Hematopoietic multipotent progenitor cell treated with erythropoietin and hydrocortisone succinate and interleukin-3 and kit ligand, for 8 days (in vitro differentiated cells): ENCODE measurements at regions not wholly inside any gene's neighbourhood (a gene's known extent, or its start where the extent isn't known, plus 50 kb on each side); places are given as distances from the start of the nearest gene placed in this dataset.
"Not testable (repeated sequence)": the region's sequence is repeated elsewhere in the genome, so short reads cannot be mapped to it uniquely, and the experiment has no call there.

Experiments
- DNase-seq: peaks from one replicate; pipeline ENCODE4 v3.0.0-alpha.2; 2015

DNA sequence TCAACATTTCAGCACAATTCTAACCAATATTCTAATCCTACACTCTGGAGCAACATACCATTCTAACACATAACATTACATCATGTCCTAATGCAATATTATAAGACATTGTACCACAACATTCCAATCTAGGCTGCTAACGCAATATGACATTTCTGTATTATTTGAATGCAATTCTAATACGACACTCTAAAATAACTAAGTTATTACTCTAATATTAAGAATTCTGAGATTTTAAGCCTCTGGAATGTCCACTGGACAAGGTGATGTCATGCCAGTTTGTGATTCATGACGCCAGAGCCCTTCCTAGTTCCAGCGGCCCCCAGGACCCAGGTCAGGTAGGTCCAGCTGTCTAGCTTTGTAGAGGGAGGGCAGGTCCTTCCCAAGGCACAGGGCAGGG lies 69.7 kb upstream of the SIRPA start:
- no peak for DNase-seq

DNA sequence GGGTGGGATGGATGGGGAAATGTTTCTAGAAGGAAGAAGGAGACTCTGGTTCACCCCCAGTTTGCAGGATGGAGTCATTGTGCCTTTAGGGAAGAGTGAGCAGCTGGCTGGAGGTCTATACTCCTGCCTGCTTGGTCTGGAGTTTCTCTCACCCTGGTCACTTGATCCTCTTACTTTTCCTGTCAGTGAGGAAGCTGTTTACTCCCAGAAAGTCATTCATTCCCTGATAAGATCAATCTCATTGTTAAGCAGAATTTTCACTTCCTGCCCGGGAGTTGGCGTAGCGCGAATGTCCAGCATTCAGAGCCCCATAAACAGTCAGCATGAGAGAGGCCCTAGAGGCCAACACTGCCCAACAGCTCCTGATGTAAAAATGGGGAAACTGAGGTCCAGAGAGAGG lies 70.4 kb upstream of the SIRPA start:
- DNase-seq = no peak

DNA sequence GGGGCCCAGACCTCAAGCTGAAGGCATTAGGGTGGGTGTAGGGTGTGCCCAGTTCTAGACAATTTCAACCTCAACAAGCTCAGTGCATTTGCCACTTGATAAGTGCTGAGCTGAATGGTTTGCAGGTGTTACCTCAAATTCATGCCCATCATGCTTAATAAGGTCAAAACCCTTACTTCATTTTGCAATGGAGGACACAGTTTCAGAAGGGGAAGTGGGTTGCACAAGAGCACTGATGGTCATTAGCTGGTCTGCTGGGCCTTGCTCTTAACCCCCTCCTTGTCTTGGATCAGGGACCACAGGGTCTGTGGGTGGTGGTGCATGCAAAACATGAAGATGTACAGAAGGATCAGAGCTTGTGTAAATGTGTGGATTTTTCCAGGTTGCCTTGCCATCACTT lies 71.0 kb upstream of the SIRPA start:
- no peak for DNase-seq

DNA sequence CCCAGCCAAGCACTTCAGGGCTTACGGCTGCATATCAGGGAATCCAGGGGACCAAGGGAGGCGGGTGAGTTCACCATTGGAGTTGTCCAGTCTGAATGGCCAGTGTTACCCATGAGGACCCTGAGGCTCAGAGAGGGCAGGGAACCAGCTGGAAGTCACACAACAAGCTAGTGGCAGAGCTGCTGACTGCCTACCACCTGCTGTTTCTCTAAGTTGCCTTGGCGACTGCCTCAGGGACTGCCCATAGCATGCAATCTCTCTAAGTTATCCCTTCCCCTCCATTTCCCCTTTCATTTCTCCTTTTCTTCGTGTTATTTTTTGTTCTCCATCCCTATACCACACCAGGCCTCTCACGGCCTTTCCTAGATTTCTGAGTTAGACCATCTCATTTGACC lies 71.8 kb upstream of the SIRPA start:
- DNase-seq = no peak

DNA sequence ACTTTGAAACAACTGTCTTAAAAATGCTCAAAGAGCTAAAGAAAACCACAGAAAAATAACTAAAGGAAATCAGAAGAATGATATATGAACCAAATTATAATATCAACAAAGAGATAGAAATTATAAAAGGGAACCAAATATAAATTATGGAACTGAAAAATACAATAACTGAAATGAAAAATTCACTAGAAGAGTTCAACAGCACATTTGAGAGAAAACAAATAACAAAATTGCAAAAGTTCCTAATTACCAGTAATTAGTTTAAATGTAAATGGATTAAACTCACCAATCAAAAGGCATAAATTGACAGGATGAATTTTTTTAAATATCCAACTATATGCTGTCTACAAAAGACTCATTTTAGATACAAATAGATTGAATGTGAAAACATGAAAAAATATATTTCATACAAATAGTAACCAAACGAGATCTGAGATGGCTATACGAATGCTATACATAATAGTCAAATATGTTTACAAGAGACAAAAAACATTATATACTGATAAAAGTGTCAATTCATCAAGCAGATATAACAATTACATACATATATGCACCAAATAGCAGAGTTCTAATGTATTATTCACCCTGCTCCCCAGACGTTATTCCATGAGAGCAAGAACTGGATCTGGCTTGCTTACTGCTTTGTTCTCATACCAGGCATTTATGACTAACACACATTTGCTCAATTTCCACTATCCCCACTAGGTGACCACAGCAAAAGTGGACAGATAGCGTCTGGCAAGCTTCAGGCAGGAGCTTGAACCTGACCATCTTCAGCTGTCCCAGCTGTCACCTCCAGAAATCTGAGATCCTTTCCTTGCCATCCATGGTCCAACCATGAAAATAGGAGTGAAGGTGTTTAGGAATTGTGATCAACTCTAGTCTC lies 72.4 kb upstream of the SIRPA start:
- no peak for DNase-seq

DNA sequence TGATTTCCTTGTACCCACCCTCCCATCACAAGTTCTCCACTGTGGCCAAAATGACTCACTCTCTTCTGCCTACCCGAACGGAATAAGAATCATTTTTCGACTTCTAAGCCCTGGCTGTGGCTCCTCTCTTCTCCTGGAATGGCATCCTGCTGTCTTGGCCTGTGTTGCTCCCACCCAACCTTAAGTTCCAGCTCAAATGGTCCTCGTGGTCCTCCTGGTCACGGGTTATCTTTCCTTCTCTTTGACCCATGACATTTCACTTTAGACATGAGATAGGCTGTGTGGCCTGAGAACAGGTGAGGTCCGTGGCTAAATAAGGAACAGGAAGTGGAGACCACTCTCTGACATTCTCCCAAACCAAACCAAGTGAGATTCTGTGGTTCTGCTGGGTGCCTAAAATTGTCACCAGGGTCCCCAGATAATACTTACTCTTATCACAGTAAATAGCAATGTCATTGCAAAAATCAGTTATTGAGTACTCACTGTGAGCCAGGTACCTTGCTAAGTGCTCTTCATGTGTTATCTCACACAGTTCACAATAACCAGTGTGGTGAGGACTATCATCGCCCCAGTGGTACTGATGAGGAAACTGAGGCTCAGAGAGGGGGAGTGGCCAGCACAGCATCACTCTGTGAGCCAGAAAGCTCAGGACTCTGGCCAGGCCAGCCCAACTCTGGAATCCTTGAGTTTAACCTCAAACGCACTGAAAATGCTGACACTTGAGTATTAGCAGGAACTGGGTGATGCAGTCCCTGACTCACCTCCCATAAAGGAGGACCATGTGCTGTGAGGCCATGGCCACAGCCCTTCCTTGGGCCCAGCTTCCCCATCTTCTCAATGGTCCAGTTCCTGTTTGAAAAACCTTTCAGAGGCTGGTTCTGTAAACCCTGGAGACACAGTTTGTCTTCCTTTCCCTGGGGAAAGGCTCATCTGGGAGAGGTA lies 74.8 kb upstream of the SIRPA start:
- DNase-seq = no peak

DNA sequence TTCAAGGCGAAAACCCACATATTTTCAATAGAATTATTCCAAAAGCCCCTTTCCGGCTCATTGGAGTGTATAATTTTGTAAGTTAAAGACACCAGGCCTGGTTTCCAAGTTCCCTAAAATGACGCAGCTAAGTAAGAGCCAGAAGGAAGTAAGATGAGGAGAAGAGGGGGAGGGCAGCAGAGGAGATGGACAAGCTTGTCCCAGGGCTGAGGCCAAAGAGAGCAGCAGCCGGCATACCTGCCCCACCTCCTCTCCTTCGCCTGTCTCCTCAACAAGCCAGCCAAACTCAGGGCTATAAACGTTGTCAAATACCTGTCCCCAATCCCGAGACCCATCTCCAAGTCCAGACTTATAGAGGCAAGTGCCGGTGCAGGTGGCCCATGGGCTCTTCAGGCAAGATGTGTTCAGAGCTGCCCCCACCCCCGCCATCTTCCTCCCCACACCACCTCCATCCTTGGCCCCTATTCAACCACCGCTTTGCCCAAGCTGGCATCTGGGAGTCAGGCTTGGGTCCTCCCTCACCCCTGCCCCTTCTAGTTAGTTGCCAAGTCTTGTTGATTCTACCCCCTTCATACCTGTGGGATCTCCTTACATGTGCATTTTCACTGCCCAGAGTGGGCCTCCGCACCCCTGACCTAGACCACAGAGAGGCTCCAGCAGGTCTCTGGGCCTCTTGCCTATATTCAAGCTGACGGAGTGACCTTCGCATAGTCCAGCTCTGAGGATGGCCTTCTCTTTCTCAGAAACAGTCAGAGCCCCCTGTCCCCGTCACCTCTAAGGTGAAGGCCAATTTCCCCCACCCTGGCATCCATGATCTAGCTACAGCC lies 75.7 kb upstream of the SIRPA start:
- DNase-seq = no peak

DNA sequence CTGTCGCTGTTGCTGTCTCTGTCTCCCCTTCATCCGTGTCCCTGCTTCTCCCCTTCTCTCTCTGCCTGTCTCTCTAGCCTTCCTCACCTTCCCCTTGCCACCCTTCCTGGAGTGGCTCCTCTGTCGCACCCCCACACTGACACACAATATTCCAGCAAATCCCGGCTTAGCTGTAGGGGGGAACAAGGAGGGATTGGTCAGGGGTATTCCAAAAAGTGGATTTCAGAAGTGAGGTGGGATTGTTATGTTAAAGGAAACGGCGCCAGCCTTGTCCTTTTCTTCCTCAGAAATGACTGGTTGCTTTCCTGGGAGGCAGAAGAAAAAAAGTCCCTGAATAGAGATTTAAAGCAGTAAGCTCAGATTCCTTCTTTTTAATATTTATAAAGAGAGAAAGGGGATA lies 76.3 kb upstream of the SIRPA start:
- no peak for DNase-seq

DNA sequence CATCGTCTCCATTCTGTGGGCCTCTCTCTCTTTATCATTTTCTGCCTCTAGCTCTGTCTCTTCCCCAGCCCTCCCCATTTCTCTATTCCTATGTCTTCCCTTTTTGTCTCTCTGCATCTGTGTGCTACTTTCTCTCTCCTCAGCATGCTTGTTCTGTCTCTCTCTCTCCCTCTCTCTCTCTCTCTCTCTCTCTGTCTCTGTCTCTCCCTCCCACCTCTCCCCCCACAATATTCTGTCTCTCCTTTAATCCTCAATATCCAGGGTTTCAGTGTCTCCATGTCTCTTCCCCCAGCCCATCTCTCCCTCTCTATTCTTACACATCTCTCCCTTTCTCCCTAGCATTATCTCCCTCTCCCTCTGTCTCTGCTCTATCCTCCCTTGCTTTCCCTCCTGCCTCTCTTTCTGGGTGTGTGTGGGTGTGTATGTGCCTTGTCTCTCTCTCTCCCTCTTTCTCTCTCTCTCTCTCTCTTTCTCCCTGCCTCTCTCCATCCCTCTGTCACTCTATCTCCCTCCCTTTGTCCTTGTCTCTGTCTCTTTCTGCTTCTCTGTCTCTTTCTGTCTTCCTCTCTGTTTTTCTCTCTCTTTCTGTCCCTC lies 76.9 kb upstream of the SIRPA start:
- DNase-seq = no peak

DNA sequence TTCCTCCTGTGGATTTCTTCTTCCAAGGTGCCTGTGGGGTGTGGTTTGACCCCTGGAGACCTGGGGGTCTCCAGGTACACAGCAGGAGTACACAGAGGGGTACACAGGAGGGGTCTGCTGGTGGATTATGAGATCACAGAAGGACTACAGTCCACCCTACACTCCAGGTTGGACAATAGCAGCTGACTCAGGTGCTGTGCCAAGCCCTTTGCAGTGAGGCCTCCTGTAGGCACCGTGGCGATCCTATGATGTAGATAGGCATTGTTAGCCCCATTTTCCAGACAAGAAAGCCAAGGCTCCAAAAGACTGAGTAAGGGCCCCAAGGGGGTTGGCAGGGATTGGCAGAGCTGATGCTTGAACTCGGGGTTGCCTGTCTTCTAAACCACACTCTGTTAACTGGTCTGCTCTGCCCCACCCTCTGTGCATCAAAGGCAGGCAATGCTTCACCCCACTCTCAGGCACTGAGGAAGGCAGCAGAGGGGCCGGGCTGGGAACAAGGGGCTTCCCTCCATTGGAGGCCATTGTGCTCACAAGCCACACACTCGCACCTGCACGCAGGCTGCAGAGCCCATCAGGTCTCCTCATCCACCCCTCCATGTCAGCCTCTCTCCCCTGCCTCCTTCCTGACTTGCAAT lies 77.5 kb upstream of the SIRPA start:
- DNase-seq = no peak

DNA sequence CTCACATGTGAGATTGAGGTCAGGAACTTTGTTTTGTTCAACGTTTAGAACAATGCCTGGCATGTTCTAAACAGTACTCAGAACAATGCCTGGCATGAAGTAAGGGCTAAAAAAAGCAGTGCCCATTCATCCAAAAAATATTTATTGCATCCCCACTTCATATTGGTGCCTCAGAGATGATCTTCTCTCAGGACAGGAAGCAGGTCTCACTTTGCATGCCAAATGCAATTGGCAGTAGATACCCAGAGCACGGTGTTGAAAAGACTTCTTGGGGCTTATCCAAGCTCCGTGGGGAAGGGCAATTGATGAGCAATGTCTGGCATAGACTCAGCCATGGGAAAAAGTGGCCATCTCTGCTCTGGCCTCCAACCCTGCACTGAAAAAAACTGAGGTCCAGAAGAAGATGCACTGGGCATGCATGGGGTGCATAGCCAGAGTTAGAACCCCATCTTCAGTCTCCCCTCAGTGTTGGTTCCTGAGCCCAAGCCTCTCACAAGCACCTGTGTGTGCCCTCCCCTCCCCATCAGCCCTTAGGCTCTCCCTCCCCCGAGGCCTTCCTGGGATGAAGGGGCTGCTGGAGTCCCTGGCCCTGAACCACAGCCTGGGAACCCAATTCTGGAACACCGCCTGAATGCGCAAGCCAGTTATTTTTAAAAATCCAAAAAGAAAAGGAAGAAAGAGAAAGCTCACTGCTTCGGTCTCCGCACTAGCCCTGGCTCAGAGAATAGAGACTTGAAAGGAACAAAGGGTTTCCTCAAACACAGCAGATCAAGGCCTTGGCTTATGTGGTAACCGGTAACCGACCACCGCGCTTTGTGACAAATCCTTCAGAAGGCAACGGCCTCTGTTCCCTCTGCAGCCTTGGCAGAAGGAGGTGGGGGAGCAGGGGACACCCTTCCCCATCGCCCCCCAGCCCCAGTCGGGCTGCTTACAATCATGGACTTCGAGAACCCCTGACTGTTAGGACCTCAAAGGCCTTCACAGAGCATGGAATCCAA lies 78.5 kb upstream of the SIRPA start:
- DNase-seq = no peak

DNA sequence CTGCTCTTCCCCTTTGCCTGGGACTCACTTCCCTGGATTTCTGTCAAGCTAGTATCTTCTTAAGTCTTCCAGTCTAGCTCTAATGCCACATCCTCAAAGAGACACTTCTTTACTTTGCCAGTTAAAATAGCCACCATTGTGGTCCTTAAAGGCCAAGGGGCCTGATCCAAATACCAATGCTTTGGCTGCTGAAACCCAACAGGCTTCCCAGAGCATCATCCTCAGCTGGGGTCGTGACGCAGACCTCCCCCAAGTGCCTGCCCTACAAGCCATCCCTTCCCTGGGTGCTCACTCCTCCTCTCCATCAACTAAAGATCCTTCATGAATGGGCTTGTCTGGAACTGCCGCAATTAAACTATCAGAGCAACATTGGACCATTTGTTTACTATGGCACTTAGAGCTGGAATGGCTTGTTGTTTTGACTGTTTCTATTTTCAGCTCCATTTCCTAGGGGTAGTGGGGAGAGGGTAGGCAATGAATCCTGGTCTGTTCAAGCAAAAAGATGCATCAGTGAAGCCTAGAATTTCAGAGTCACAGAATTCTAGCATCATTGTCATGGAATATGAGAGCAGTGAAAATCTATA lies 79.6 kb upstream of the SIRPA start:
- DNase-seq = no peak

DNA sequence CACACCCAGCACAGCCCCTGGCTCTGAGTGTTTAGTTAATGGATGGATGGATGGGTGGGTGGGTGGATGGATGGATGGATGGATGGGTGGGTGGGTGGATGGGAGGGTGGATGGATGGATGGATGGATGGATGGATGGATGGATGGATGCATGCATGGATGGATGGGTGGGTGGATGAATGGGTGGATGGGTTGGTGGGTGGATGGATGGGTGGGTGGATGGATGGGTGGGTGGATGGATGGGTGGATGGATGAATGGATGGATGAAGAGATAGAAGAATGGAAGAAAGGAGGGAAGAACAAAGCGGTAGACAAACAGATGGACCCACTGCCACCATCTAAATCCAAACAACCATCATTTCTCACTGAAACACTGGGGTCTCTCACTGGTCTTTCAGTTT lies 80.3 kb upstream of the SIRPA start:
- not testable (repeated sequence) for DNase-seq

DNA sequence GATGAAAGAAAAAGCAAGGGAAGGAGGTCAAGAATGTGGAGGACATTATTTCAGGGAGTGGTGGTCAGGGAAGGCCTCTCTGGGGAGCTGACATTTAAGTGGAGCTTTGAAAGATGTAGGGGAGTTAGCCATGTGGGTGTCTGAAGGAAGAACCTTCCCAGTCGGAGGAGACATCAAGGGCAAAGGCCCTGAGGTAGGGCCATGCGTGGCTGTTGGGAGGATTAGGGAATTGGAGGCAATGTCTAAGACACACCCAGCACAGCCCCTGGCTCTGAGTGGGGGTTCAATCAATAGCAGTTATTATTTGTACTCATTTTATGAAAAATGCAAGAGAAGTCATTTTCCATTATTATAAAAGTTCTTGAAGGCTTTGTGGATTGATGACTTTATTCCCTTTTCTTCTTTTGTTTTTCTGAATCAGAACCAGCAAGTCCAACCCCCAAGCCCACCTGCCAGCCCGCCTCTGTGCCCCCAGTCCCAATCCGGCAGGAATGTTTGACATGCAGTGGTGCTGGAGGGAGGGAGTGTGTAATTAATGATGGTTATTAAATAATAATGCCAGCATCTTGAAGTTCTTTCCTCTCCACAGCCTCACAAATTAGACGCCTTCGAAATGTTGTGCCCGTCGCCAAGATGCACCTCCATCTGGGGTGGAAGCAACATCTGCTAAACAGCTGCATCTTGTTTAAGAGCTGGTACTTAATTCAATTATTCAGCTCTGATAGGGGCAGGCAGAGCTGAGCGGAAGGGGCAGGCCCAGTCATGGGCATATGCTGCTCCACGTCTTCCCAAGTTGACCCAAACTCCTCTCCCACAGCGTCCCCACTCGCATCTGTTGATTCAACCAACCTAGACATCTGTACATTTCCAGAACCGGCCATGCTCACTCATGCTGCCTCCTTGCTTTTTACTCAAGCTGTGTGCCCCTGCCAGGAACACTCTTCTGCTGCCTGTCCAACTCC lies 81.3 kb upstream of the SIRPA start:
- DNase-seq = no peak

DNA sequence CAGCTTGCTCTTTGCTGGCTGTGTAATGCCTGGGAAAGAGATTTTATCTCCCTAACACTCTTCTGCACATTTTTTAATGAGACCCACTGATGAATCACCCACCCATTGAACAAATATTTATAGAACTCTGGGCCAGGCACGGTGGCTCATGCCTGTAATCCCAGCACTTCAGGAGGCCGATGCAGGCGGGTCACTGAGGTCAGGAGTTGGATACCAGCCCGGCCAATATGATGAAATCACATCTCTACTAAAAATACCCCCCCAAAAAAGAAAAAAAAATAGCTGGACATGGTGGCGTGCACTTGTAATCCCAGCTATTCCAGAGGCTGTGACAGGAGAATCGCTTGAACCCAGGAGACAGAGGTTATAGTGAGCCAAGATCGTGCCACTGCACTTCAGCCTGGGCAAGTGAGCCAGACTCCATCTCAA lies 82.1 kb upstream of the SIRPA start:
- DNase-seq = no peak

DNA sequence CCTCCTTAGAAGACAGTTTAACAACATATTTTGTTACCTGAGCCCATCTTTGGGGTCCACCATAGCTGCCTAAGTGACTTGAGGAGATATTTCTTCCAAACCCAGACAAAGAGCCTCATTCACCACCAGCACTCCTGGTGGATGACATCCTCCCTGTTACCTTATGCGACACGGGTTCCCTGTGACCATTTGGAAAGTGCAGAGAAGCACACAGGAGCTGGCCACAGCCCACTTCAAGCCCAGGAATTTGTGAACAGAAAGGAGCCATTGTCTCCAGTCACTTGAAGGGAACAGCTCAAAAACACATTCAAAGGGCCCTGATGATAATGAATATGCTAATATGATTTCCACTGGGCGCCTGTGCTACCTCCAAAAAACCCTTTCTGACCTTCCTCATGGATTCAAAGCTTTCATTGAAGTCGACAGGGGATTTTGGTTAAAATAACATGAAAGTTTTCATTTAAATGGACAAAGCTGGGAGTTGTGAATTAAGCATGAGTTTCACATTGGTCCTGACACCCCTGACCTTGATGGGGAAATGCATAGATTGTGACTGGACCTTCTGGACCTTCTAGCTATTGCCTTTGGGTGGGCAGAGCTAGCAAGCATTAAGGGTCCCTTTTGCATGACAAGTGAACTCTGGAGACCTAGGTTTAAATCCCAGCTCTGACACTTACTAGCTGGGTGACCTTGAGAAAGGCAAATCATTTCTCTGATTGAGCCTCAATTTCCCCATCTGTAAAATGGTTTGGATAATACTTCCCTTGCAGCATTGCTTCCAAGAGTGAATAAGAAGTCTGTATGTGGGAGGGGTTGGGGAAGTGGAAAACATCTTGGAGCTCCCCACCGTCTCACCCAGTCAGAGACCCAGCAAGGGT lies 83.3 kb upstream of the SIRPA start:
- no peak for DNase-seq

DNA sequence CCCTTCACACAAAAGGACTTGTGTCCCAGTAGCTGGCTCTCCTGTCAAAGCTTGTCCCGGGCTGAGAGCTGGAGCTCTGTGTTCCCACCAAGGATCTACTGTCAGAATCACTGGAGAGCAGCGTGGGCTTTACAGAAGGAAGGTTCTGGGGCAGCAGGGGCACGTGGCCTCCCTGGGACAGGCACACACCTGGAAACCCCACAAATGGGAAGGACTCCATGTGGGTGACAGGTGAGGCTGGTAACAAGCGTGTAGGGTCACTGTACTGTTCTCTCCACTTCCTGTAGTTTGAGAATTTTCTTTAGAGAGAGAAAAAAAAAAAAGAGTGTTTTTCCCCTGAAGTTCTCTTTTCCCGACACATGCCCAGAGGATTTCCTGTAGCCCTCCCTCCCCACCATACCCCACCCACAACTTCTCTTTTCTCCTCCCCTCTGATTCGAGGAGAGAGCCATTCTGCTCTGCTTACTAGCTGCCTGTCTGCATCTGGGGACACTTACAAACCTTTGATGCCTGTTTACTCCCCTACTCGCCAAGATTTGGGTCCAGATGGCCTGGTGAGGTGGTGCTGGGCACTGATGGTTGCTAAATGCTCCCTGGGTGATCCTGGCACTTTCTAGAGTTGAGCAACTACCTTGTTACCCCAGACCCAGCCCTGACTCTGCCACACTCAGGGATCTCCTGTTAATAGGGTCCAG lies 84.1 kb upstream of the SIRPA start:
- DNase-seq = no peak

DNA sequence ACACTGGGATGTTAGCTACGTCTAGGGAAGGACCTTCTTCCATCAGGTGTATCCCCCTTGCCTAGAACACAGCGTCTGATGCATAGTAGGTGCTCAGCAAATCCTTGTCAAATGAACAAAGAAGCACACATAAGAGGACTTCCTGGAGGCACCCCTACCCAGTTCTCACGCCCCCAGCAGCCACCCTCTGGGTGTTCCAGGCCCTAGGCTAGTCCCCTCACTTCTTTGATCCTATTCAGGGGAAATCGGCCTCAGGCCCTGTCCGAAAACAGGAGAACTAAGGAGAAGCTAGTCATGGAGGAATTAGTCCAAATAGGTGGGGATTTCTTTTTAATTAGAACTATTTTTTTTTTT lies 84.7 kb upstream of the SIRPA start:
- no peak for DNase-seq
